GM19395 (cell line): ENCODE measurements at regions not wholly inside any gene's neighbourhood (a gene's known extent, or its start where the extent isn't known, plus 50 kb on each side); places are given as distances from the start of the nearest gene placed in this dataset.

ENCODE experiments used
- ATAC-seq: cut with Tn5 transposase; IDR thresholded peaks from one replicate; pipeline ENCODE4 v1.9.1; 2021; ENCODE audit warnings: mild to moderate bottlenecking, moderate library complexity; ENCODE audit not compliant: unreplicated experiment

GRCh38 chr13:106786006-106786563 is 218.1 kb upstream of the ARGLU1 start:
- no peak for ATAC-seq

DNA sequence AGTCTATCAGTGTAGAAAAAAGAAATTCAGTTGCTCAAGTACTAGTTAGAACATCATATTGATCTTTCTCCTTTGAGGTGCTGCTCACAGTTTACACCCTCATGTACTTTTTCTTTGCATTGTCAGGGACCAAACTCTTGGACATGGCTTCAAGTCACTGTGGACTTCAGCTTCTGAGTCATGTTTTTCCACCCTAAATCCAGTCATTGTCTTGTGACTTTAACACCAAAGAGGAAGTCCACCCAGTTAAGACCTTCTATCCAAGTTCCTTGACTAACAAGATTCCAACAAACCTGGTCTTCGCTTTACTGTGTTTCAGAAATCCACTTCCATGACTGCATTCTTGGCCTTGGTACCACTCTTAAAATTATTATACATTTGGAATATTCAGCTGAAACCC is 206.7 kb upstream of the ARGLU1 start:
- no peak for ATAC-seq

- ATAC-seq, result no peak
Observed at GRCh38 chr13:106772006-106772601, 204.2 kb upstream of the ARGLU1 start.

DNA sequence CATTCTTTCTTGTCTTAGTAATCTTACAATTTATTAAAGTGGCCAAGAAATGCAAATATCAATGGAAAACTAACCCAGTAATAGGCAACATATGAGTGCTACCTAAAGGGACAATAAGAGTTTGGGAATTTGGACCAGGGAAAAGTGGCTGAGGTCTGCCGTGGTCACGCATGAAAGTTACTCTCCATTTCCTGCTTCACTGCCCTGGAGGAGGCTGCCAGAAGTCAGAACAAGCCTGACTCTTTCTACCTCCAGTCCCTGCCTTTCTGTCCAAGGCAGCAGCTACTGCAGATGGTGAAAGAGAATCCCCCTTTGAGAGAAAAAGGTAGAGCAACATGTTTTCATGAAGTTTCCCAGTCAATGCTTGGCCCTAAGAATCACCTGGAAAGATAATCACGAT is 201.1 kb upstream of the ARGLU1 start:
- ATAC-seq, result no peak

- no peak for ATAC-seq
Observed at GRCh38 chr13:106762708-106763107, 194.8 kb upstream of the ARGLU1 start.

GRCh38 chr13:106756446-106756845 is 188.5 kb upstream of the ARGLU1 start:
- ATAC-seq, result no peak

DNA sequence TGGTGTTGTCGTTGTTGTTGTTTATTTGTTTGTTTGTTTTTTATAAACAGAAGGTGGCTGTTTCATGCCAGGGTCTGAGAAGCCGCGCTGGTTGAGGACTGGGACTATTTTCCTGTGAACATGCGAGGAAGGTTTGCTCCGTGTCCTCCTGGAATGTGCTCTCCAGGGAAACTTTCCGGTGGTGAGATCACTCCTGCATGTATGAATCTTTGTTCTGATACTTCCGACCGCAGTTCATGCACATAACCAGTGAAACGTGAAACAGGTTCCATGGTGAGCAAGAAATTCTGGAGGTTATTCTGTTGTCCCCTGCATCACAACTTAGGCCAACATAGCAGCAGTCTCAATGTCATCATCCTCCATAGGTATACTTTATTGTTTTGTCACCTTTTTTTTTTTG is 187.6 kb upstream of the ARGLU1 start:
- ATAC-seq, result no peak

- ATAC-seq, result no peak
Observed at GRCh38 chr13:106753251-106753650, 185.3 kb upstream of the ARGLU1 start.

DNA sequence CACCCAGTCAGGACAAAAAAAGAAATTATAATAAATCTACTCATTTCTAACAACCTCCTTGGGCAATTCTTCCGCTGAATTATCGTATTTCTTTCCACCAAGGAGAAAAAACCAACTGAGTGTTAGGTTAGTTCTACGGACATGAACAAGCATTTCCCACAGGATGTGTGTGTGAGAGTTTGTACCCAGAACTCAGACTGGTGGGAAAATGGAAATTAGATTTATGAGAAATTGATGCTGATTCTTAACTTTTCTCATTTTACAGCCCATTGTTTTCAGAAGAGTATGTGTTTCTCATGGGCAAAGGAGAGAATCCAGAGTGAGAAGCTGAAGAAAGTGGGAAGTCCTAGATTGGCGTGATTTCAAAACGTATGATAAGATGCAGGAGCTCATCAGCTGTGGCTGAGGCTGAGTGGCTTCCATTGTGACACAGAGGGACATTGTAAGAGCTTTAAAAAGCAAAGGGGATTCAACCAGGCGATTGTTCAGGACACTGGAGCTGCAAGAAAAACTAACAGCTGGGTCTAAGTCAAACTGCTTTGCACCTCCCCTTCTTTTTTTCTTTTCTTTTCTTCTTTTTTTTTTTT is 184.7 kb upstream of the ARGLU1 start:
- ATAC-seq, result no peak

DNA sequence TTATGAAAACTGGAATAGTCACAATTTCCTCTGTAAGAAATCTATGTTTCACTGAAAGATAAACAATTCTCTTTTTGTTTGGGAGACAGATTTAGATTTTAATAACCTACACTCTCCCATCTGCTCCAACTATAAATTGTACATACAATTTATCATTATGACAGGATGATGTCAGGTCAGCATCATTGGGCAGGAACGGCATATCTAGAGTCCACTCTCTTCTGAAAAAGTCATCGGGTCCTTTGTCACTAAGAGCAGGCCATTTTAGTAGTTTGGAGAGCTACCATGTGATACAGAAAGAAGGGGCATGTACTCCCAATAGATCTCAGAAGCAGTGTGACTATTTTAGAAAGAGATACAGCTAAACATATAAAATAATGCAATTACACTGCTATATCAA is 180.8 kb upstream of the ARGLU1 start:
- ATAC-seq, result no peak

- no peak for ATAC-seq
Observed at GRCh38 chr13:106744516-106744915, 176.6 kb upstream of the ARGLU1 start.

GRCh38 chr13:106738186-106738678 is 170.3 kb upstream of the ARGLU1 start:
- ATAC-seq, result no peak

- ATAC-seq, result no peak
Observed at GRCh38 chr13:106736941-106737340, 169.0 kb upstream of the ARGLU1 start.

DNA sequence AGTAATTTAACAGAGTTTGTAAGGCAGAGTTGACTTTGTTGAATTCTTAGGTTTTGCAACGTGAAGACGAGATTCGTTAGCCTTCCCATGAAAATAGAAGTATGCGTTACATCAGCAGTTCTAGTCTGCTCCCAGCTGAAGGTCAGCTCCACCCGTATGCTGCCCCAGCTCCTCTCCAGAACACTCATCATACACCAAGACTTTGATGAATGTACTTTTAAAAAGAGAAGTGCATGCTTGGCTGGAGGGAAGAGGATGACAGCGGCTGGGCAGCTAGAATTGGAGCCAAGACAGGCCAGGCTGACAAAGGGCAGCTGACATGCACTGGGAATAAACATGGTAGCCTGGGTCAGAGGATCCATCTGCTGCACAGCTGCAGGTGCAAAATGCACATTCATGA is 166.3 kb upstream of the ARGLU1 start:
- ATAC-seq, result no peak

DNA sequence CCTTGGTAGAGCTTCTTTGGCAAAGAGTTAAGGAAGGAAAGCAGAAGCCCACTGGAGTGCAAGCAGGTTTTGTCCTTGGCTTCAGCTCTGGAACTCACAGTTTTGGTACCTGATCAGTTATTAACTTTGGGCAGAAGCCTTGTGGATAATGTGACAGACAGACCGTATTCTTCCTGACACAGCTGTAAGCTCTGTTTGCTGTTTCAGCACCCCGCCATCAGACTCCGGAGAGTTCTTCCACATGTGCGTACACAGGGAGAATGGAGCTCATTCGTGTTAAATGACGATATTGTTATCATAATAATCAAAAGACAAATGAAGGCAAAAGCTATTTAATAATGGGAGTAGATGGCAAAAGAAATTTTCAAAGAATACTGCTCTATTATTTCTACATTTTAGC is 155.1 kb upstream of the ARGLU1 start:
- ATAC-seq, result no peak

DNA sequence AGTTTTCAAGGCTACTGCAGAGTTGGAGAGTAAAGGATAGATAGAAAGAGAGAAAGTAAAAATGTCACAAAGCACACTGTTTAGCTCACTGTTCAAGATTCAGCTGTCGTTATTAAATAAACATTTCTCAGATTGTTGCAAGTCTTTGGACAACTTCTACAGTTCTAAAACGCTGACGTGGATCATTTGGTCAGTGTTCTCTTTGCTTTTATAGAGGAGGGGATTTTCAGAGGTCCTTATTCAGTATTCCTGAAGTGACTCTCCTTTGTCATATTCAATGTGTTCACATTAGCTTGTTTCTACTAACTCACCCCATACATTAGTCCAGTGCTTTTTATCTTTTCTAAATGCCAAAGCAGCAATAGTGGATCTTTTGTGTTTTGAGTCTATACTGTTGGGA is 154.7 kb upstream of the ARGLU1 start:
- ATAC-seq, result no peak

- ATAC-seq, result no peak
Observed at GRCh38 chr13:106721599-106721998, 153.7 kb upstream of the ARGLU1 start.

DNA sequence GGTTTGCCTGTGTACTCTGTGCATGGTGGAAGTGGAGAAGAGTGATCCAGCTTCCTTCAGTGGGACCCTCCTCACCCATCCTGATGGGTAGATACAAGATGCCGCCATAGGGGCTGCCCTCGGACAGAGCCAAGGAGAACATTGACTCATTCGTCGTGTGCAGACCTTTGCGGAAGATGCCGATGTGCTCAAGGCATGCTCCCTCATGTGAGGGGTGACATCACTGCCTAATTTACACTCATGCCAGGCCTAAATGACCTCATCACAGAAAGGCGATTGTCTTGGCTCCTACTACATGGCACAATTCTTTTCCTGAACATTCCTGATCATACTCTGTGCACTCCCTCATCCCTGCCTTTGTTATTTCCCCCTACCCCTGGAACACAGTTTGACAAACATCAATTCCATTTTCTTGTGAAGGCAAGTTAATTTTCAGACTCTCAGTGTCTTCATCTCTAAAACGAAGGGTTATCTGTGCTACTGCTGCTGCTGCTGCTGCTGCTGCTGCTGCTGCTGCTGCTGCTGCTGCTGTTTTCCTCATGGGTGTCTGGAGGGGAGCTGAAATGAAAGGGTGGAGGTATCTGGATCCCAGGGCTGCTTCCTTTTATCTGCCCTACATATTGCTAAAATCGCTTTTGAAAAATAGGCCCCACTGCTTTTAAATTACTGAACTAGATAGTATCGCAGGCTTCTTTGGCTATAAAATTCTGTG is 146.5 kb upstream of the ARGLU1 start:
- ATAC-seq, result no peak

DNA sequence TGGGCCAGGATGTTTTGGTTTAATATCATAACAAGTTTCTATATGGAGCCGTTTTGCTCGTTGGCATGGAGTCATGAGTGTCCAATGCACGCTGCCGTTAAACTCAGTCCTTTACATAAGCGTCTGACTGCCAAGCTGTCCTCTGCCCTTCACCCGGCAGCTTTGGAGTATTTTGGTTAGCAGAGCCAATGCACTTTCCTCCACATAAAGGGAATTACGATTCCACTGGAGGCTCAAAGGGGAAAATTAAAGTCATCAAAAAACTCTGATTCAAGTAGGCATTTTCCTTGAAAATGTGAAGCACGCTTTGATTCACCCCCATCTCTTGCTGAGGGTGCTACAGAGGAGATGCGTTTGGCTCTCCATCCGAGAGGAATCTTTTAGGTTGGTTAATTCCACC is 144.4 kb upstream of the ARGLU1 start:
- ATAC-seq, result no peak

DNA sequence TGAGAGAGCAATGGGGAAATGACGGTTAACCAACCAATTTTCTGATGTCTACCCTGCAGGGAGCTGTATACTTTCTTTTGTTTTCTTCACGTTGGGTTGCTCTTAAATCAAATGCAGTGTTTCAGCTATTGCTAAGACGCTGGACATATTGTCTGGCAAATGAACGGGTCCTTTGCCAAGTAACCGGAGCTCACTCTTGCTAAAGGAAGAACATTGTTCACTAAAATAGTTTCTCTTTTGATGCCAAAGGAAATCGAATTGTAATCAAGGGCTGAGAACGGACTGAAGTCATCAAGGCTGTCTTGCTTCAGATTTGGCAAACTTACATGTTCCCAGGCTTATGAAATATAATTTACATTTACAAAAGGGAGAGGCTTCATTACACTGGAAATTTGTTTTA is 142.3 kb upstream of the ARGLU1 start:
- no peak for ATAC-seq

- no peak for ATAC-seq
Observed at GRCh38 chr13:106709522-106709921, 141.6 kb upstream of the ARGLU1 start.

- ATAC-seq, result no peak
Observed at GRCh38 chr13:106702505-106702904, 134.6 kb upstream of the ARGLU1 start.
